ENCODE measurements at regions not wholly inside any gene's neighbourhood (a gene's known extent, or its start where the extent isn't known, plus 50 kb on each side); places are given as distances from the start of the nearest gene placed in this dataset.
"Not testable (repeated sequence)": the region's sequence is repeated elsewhere in the genome, so short reads cannot be mapped to it uniquely, and the experiment has no call there.

- TF ChIP-seq CTCF (IDR thresholded peaks at IDR 0.05; ENCODE audit: low read depth, low read length, poor library complexity, severe bottlenecking); EZH2phosphoT487 (IDR thresholded peaks at IDR 0.05; ENCODE audit: borderline replicate concordance, low read length): not testable (repeated sequence)
These were observed 58.1 kb upstream of the GOLGA8A start for GRCh38 chr15:34495707-34496106.
